NT2/D1 (cell line): ENCODE measurements at regions not wholly inside any gene's neighbourhood (a gene's known extent, or its start where the extent isn't known, plus 50 kb on each side); places are given as distances from the start of the nearest gene placed in this dataset.
"Not testable (repeated sequence)": the region's sequence is repeated elsewhere in the genome, so short reads cannot be mapped to it uniquely, and the experiment has no call there.

Experiments used
- DNase-seq: peaks from one replicate; pipeline ENCODE4 v3.0.0-alpha.2; 2011; ENCODE audit warnings: low read depth, low spot score
- H3K27me3 ChIP-seq: 2 replicates; pipeline ENCODE4 v1.6.0; 2011; ENCODE audit warnings: mild to moderate bottlenecking; ENCODE audit not compliant: insufficient read length, insufficient read depth
- H3K36me3 ChIP-seq: 2 replicates; pipeline ENCODE4 v1.6.1; 2011; ENCODE audit warnings: mild to moderate bottlenecking, low read length, mixed read lengths; ENCODE audit not compliant: insufficient read depth, insufficient read length
- H3K4me1 ChIP-seq: 2 replicates; pipeline ENCODE4 v1.5.1; 2011; ENCODE audit not compliant: insufficient read depth, insufficient read length
- H3K4me3 ChIP-seq: 2 replicates; pipeline ENCODE4 v1.5.1; 2011; ENCODE audit warnings: low read depth; ENCODE audit not compliant: insufficient read length
- H3K9ac ChIP-seq: 2 replicates; pipeline ENCODE4 v1.6.0; 2011; ENCODE audit warnings: low read depth; ENCODE audit not compliant: insufficient read length
- H3K9me3 ChIP-seq: 2 replicates; pipeline ENCODE4 v1.5.1; 2011; ENCODE audit warnings: mild to moderate bottlenecking, low read length; ENCODE audit not compliant: insufficient read depth

DNA sequence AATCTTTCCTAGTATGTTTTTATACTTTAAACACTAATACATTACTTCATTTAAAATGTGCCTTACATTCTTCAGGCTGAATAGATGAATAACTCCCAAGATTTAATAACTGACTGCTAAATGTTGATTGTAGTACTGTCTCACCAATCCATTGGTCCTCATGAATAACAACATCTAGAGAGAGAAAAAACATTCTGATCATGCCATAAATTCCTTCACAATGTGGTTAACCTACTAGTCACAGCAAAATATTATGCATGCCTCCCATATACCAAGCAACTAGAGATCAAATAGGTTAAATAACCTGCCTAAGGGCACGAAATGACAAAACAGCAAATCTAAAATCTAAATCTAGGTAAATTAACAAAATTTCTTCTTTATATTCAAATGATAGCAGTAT lies 66.2 kb downstream of the SYT15 start:
- H3K36me3 ChIP-seq, H3K4me3 ChIP-seq, DNase-seq, H3K27me3 ChIP-seq, H3K4me1 ChIP-seq, H3K9ac ChIP-seq, H3K9me3 ChIP-seq: not testable (repeated sequence)

DNA sequence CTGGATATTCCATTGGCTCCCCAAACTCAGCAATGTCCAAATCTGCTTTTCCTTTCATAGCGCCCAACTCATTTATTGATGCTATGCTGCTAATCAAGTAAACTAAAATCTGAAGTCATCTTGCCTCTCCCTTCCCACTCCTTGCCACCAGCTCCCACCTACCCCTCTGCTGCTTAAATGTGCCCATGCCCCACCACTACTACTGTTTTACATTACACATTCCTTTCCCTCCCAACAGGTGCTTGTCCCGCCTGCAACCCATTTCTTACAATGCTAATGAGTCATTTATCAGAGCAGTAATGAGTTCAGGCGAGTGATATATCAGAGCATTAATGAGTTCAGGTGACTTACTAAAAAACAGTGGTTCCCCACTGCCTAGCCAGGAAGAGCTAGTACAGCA lies 67.2 kb downstream of the SYT15 start:
- H3K27me3 ChIP-seq, H3K9ac ChIP-seq, DNase-seq, H3K4me1 ChIP-seq, H3K9me3 ChIP-seq, H3K4me3 ChIP-seq, H3K36me3 ChIP-seq: not testable (repeated sequence)

DNA sequence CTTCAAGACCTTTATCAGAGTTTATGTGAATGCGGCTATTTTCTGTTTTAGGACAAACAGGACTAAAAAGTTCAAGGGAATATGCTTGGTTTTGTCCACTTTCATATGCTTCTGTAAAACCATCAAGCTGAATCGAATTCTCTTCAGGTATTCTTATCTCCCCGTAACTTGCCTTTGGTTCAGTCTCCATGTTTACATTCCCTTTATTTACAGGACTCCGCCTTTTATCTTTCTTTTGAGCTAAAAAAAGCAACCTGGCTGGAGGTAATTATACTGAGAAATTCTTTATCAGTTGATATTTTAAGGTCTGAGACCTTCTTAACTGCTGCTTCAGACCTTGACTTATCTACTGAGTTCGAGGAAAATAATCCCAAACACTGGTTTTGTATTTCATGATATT lies 72.0 kb downstream of the SYT15 start:
- not testable (repeated sequence) for DNase-seq, H3K36me3 ChIP-seq, H3K9ac ChIP-seq, H3K4me1 ChIP-seq, H3K27me3 ChIP-seq, H3K9me3 ChIP-seq, H3K4me3 ChIP-seq

DNA sequence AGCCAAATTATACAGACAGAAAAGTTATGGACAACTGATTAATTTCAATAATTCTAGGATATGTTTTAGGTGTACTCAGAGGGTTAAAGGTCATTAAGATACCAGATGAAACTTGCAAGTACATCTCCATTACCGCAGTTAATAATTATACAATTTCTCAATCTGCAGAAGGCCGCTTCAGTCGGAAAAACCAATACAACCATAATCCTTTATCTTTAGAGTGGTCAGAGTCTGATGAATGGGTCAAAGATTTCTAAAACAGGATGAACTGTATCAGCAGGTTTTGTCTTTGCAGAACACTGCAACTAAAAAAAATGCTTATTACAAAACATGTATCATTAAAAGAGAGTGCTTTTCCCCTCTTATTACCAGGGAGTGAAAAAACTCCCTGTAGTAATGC lies 78.5 kb downstream of the SYT15 start:
- not testable (repeated sequence) for DNase-seq

DNA sequence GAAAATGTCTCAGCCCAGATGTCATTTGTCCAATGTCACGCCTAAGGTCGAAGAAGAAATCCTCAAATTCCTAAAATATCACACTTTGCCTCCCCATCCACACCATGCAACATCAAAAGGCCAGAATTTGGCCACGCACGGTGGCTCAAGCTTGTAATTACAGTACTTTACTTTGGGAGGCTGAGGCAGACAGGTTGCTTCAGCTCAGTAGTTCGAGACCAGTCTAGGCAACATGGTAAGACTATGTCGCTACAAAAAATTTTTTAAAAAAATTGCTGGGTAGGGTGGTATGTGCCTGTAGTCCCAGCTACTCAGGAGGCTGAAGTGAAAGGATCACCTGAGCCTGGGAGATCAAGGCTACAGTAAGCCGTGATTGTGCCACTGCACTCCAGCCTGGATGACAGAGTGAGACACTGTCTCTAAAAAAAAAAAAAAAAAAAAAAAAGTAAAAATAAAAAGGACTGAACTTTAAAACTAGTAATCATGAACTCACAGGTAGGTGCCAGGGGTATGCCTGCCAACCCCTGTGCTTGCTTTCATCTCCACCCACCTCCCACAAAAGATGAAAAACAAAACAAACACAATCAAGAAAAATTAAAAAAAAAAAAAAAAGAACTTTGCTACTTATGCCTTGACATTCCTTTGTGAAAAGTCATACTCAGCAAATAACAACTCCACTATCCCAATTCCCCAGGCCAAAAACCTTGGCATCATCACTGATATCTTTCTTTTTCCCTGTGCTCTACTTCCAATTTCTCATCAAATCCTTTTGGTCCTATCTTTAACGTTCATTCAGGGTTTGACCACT lies 81.3 kb downstream of the SYT15 start:
- not testable (repeated sequence) for H3K4me3 ChIP-seq, H3K9ac ChIP-seq, H3K4me1 ChIP-seq, DNase-seq, H3K9me3 ChIP-seq, H3K27me3 ChIP-seq, H3K36me3 ChIP-seq

More for the DNA sequence above, 78.5 kb downstream of the SYT15 start:
- not testable (repeated sequence) for H3K27me3 ChIP-seq, H3K4me3 ChIP-seq, H3K36me3 ChIP-seq, H3K9me3 ChIP-seq, H3K9ac ChIP-seq, H3K4me1 ChIP-seq

DNA sequence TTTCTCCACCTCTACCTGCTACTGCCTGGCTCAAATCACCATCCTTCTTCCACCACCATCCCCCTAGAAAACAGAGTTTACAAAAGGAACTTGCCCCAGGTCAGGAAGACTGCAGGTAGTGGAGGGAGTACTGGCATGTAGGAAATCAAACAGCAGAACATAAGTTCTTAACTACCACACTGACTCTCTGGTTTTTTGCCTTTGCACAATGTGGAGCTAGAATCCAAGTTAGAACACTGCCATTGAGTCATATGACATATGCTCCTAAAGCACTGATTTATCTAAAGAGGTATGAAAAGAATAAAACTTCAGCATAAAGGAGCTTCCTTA lies 81.9 kb downstream of the SYT15 start:
- not testable (repeated sequence) for H3K9ac ChIP-seq, H3K36me3 ChIP-seq, H3K9me3 ChIP-seq, H3K27me3 ChIP-seq, H3K4me1 ChIP-seq, H3K4me3 ChIP-seq, DNase-seq

DNA sequence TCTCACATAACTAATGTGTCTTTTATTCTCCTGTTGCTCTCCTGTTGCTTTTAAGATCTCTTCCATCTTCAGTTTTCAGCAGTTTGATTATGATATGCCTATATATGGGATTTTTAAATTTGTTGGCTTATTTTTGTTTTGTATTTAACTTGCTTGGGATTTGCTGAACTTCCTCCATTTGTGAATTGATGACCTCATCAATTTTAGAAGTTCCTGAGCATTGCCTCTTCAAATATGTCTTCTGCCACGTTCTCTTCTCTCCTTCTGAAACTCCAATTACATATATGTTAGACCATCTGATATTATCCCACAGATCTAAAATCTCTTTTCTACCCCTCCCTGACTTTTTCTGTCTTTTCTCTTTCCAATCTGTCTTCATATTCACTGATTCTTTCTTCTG lies 86.6 kb downstream of the SYT15 start:
- not testable (repeated sequence) for H3K9me3 ChIP-seq

DNA sequence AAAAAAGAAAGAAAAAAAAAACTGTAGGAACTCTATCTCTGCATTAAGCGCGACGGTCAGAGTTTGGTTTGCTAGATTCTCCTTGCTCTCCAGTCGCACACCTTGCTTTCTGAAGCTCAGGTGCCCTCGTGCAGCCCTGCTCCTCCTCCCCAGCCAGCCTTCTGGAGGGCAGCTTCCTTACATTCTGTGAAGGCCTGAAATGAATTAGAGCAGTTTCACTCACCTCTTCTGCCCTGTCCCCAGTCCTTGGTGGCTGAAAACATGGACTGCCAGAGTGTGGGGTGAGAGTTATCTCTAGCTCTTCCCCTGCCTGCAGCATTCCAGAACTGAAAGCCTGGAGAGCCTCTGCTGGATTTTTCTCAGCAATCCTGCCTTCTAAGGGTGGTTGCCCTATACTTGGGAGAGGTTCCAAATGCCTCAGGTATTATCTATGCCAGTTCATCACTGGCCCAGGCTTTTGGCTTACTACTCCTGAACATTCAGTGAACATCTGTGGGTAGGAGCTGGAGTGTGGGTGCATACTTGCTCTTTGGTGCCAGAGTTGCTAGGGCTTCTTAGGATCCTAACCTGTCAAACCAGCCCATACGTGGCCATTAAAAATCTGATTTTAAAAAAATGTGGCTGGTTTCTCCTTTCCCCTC lies 89.5 kb downstream of the SYT15 start:
- H3K36me3 ChIP-seq, H3K9ac ChIP-seq, H3K9me3 ChIP-seq, H3K4me3 ChIP-seq, H3K27me3 ChIP-seq, H3K4me1 ChIP-seq, DNase-seq: not testable (repeated sequence)

More for the DNA sequence above, 86.6 kb downstream of the SYT15 start:
- not testable (repeated sequence) for H3K27me3 ChIP-seq, H3K36me3 ChIP-seq, H3K9ac ChIP-seq, H3K4me3 ChIP-seq, H3K4me1 ChIP-seq, DNase-seq

DNA sequence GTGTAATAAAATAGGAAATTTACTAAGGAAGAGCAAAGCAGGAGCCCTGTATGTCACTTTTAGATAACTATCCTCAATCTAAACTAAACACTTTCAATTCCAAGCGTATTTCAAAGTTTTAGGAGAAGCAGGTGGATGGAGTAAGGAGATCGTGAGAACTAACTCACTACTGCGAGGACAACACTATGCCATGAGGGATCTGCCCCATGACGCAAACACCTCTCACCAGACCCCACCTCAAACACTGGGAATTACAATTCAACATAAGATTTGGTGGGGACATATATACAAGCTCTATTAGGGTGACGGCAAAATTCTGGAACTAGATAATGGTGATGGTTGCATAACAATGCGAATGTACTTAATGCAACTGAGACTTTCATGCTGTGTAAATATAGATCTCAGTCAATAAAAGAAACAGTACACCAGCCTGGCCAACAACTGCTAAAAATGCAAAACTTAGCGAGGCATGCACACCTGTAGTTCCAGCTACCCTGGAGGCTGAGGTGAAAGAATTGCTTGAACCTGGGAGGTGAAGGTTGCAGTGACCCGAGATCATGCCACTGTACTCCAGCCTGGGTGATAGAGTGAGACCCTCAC lies 99.0 kb downstream of the SYT15 start:
- H3K4me1 ChIP-seq, H3K4me3 ChIP-seq, H3K36me3 ChIP-seq, H3K9ac ChIP-seq, DNase-seq, H3K9me3 ChIP-seq, H3K27me3 ChIP-seq: not testable (repeated sequence)

DNA sequence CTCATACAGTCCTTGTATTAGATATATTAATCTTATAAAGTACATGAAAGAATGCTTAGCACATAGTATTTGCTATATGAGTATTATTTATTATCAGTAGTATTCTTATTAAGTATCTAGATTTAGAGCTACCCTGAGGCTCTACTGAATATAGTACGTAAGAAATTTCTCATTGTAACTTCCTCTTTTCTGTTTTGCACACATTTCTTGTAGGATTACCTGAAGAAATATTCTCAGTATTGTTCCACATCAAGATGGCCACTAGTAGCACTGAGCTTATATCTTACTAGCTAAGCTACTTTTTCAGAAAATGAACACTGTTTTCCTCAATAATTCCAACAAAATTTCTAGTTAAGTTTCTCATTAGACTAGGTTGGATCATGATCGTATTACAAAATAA lies 112.5 kb downstream of the SYT15 start:
- not testable (repeated sequence) for H3K27me3 ChIP-seq, H3K4me3 ChIP-seq, H3K4me1 ChIP-seq, H3K9ac ChIP-seq, H3K9me3 ChIP-seq, H3K36me3 ChIP-seq, DNase-seq

DNA sequence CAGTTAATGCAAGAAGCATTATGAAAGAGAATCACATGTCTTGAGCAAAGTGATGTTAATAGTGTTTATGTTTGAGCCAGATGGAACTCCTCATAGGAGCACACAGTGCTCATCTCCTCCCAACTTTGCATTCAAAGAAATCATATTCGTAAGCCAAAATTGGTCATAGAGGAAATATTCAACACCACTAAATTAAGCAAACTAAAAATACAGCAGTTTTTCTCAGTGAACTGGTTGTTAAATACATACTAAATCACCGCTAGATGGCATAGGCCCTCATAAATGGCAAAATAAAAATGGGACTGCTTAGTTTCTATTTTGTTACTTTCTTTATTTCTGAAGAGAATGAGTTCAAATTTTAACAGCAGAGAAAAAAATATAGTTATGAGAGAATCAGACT lies 114.3 kb downstream of the SYT15 start:
- H3K27me3 ChIP-seq, DNase-seq: not testable (repeated sequence)

DNA sequence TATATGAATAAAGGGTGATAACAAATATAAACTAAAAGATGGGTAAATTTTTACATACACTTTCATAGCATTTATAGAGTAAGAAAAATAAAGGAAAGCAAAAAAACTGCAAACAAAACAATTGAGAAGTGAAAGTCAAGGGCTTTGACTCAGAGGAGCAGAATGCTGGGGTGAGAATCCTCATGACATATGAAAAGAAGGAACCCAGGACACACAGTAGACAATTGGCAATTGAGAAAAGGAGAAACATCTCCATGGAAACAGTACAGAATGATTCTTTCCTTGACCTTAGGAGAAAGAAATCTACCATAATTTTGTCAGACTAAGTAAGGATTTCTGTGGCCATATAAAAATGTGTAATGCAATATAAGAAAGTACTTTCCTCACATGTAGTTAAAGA lies 138.3 kb downstream of the SYT15 start:
- H3K27me3 ChIP-seq, H3K9me3 ChIP-seq, DNase-seq, H3K36me3 ChIP-seq, H3K4me3 ChIP-seq, H3K4me1 ChIP-seq, H3K9ac ChIP-seq: not testable (repeated sequence)

More for the DNA sequence above, 114.3 kb downstream of the SYT15 start:
- H3K36me3 ChIP-seq, H3K4me3 ChIP-seq, H3K4me1 ChIP-seq, H3K9me3 ChIP-seq, H3K9ac ChIP-seq: not testable (repeated sequence)
